Upper lobe of left lung (tissue), 4 donors: ENCODE measurements at regions not wholly inside any gene's neighbourhood (a gene's known extent, or its start where the extent isn't known, plus 50 kb on each side); places are given as distances from the start of the nearest gene placed in this dataset.

ENCODE experiments used
- EP300 ChIP-seq, 4 donors: sonication (generic); formaldehyde crosslinking; IDR thresholded peaks; one replicate each; pipeline ENCODE4 v1.5.1; 2017; ENCODE audit warnings: antibody characterized with exemption in 4 of 4, control low read depth in 2 of 4
- POLR2A ChIP-seq, 4 donors: fragments of 450-650 bp; IDR thresholded peaks; one replicate each; pipeline ENCODE4 v1.5.1; 2016 to 2017; ENCODE audit warnings: antibody characterized with exemption in 4 of 4, mild to moderate bottlenecking in 2 of 4
- POLR2AphosphoS5 ChIP-seq, 2 donors: sonication (generic); formaldehyde crosslinking; IDR thresholded peaks; one replicate each; pipeline ENCODE4 v1.5.1; 2017; ENCODE audit warnings: antibody characterized with exemption in 2 of 2
- TF ChIP-seq, protein P1 (sequence below), 6 experiments: fragments of 450-650 bp in 4 of 6; fragments of 200-600 bp in 2 of 6; sonication (generic) in 2 of 6; IDR thresholded peaks; one replicate each; pipeline ENCODE4 v1.5.1; 2016 to 2019; ENCODE audit warnings: antibody characterized with exemption in 6 of 6

GRCh38 chr15:81625896-81626295, 251.9 kb upstream of the TMC3 start:
- TF ChIP-seq EP300 (IDR thresholded peaks at IDR 0.05) (no peak), POLR2AphosphoS5 (IDR thresholded peaks at IDR 0.05) (no peak), POLR2A (IDR thresholded peaks at IDR 0.05) (no peak)
- TF ChIP-seq, protein P1, sequence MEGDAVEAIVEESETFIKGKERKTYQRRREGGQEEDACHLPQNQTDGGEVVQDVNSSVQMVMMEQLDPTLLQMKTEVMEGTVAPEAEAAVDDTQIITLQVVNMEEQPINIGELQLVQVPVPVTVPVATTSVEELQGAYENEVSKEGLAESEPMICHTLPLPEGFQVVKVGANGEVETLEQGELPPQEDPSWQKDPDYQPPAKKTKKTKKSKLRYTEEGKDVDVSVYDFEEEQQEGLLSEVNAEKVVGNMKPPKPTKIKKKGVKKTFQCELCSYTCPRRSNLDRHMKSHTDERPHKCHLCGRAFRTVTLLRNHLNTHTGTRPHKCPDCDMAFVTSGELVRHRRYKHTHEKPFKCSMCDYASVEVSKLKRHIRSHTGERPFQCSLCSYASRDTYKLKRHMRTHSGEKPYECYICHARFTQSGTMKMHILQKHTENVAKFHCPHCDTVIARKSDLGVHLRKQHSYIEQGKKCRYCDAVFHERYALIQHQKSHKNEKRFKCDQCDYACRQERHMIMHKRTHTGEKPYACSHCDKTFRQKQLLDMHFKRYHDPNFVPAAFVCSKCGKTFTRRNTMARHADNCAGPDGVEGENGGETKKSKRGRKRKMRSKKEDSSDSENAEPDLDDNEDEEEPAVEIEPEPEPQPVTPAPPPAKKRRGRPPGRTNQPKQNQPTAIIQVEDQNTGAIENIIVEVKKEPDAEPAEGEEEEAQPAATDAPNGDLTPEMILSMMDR (IDR thresholded peaks at IDR 0.05): no peak
